H1 (cell line): ENCODE measurements at regions not wholly inside any gene's neighbourhood (a gene's known extent, or its start where the extent isn't known, plus 50 kb on each side); places are given as distances from the start of the nearest gene placed in this dataset.

Experiments
- CTCF ChIA-PET: fragments of 300-600 bp; sonication (Branson Sonifier 250); formaldehyde crosslinking; loops from one replicate; lab custom pipeline; 2021; ENCODE audit not compliant: partially characterized antibody; lab: Charles Lee
- POLR2A ChIA-PET: fragments of 300-600 bp; sonication (Branson Sonifier 250); formaldehyde crosslinking; loops from one replicate; lab custom pipeline; 2021; ENCODE audit warnings: inconsistent platforms; ENCODE audit not compliant: partially characterized antibody; lab: Charles Lee
- DNase-seq, 2 experiments: peaks; one replicate each; pipeline versions ENCODE4 v3.0.0 to v3.0.0-alpha.2; 2010 to 2022; ENCODE audit warnings: low spot score in 2 of 2, low read depth in 1 of 2, mixed read lengths in 1 of 2
- FAIRE-seq: peaks from 2 replicates; lab custom pipeline; 2011; peaks lifted over from hg19 to GRCh38; lab: Jason Lieb, UNC
- H2AFZ ChIP-seq: 2 replicates; pipeline ENCODE4 v1.8.1; 2012; ENCODE audit warnings: low read length, inconsistent platforms
- H2AK5ac ChIP-seq: 2 replicates; pipeline ENCODE4 v1.6.1; 2013; ENCODE audit warnings: low read depth, low read length
- H2BK120ac ChIP-seq: replicated peaks from 2 replicates; pipeline ENCODE3; 2013; ENCODE audit warnings: low read depth, low read length, inconsistent platforms
- H2BK12ac ChIP-seq: 2 replicates; pipeline ENCODE4 v1.6.1; 2013; ENCODE audit warnings: low read depth, low read length
- H2BK15ac ChIP-seq: 2 replicates; pipeline ENCODE4 v1.6.1; 2013; ENCODE audit warnings: low read length
- H2BK20ac ChIP-seq: 2 replicates; pipeline ENCODE4 v1.6.1; 2013; ENCODE audit warnings: low read length
- H2BK5ac ChIP-seq: 2 replicates; pipeline ENCODE4 v1.6.1; 2013; ENCODE audit warnings: low read depth, low read length
- H3K14ac ChIP-seq: 2 replicates; pipeline ENCODE4 v1.6.1; 2013; ENCODE audit warnings: inconsistent platforms; ENCODE audit not compliant: insufficient read length
- H3K18ac ChIP-seq: 2 replicates; pipeline ENCODE4 v1.6.1; 2013; ENCODE audit warnings: low read length; ENCODE audit errors: extremely low read depth
- H3K23ac ChIP-seq: 2 replicates; pipeline ENCODE4 v1.6.1; 2013; ENCODE audit warnings: inconsistent platforms; ENCODE audit not compliant: insufficient read length
- H3K23me2 ChIP-seq: 2 replicates; pipeline ENCODE4 v1.6.1; 2013; ENCODE audit warnings: low read depth, low read length
- H3K27ac ChIP-seq: 2 replicates; pipeline ENCODE4 v1.6.1; 2011; ENCODE audit warnings: low read depth, low read length, inconsistent platforms
- H3K27me3 ChIP-seq, 4 experiments: replicated peaks in 1 of 4; 1 replicate in 1 of 4; 2 replicates in 3 of 4; pipeline versions ENCODE4 v1.6.1 to v1.8.1; 2011 to 2013; ENCODE audit warnings: low read length in 3 of 4, mild to moderate bottlenecking in 3 of 4, inconsistent platforms in 2 of 4, mixed read lengths in 2 of 4, moderate library complexity in 1 of 4; ENCODE audit not compliant: control insufficient read depth in 3 of 4, insufficient read depth in 3 of 4; ENCODE audit errors: extremely low read depth in 1 of 4
- H3K36me3 ChIP-seq, 4 experiments: 2 replicates each; pipeline versions ENCODE4 v1.6.1 to v1.8.1; 2011 to 2013; ENCODE audit warnings: mild to moderate bottlenecking in 4 of 4, low read length in 3 of 4, moderate library complexity in 2 of 4, control low read depth in 1 of 4, inconsistent platforms in 1 of 4; ENCODE audit not compliant: insufficient read depth in 4 of 4, control insufficient read depth in 2 of 4
- H3K4ac ChIP-seq: replicated peaks from 2 replicates; pipeline ENCODE3; 2013; ENCODE audit warnings: low read length, low read depth, mixed read lengths, inconsistent platforms; ENCODE audit not compliant: insufficient read length
- H3K4me1 ChIP-seq, 4 experiments: replicated peaks in 1 of 4; 1 replicate in 1 of 4; 2 replicates in 3 of 4; pipeline versions ENCODE4 v1.6.1 to v1.8.1; 2011 to 2013; ENCODE audit warnings: low read length in 3 of 4, inconsistent platforms in 2 of 4, mixed read lengths in 1 of 4; ENCODE audit not compliant: insufficient read depth in 4 of 4, control insufficient read depth in 3 of 4
- H3K4me2 ChIP-seq, 2 experiments: 2 replicates each; pipeline versions ENCODE4 v1.6.1 to v1.8.1; 2011 to 2013; ENCODE audit warnings: low read depth in 2 of 2, low read length in 2 of 2, control low read depth in 1 of 2, inconsistent platforms in 1 of 2, mild to moderate bottlenecking in 1 of 2; ENCODE audit not compliant: insufficient read depth in 1 of 2
- H3K4me3 ChIP-seq, 4 experiments: fragments of 200-600, 300-600 bp in 1 of 4; sonication (generic), shearing (Covaris generic), sonication (Bioruptor Twin) in 1 of 4; 2 replicates each; pipeline versions ENCODE4 v1.5.1 to v1.8.1; 2011 to 2016; ENCODE audit warnings: low read length in 4 of 4, low read depth in 3 of 4, control low read depth in 2 of 4, inconsistent platforms in 2 of 4, mild to moderate bottlenecking in 2 of 4, mixed read lengths in 1 of 4, moderate library complexity in 1 of 4; ENCODE audit not compliant: insufficient read depth in 2 of 4; ENCODE audit errors: extremely low read depth in 1 of 4
- H3K56ac ChIP-seq: replicated peaks from 2 replicates; pipeline ENCODE3; 2013; ENCODE audit warnings: low read depth, mild to moderate bottlenecking, mixed read lengths, low read length, inconsistent platforms; ENCODE audit not compliant: insufficient read length
- H3K79me1 ChIP-seq: 2 replicates; pipeline ENCODE4 v1.6.1; 2013; ENCODE audit warnings: low read depth, low read length, control low read depth
- H3K79me2 ChIP-seq, 2 experiments: 2 replicates each; pipeline versions ENCODE4 v1.6.1 to v1.8.1; 2012 to 2013; ENCODE audit warnings: low read length in 2 of 2, mild to moderate bottlenecking in 2 of 2, inconsistent platforms in 1 of 2; ENCODE audit not compliant: insufficient read depth in 2 of 2, control insufficient read depth in 1 of 2
- H3K9ac ChIP-seq, 4 experiments: replicated peaks in 1 of 4; 1 replicate in 1 of 4; 2 replicates in 3 of 4; pipeline versions ENCODE4 v1.6.1 to v1.8.1; 2011 to 2013; ENCODE audit warnings: low read depth in 3 of 4, low read length in 3 of 4, control low read depth in 2 of 4, mild to moderate bottlenecking in 2 of 4, moderate library complexity in 2 of 4, inconsistent platforms in 1 of 4; ENCODE audit errors: extremely low read depth in 1 of 4
- H3K9me3 ChIP-seq, 2 experiments: 2 replicates each; pipeline versions ENCODE4 v1.6.1 to v1.8.1; 2012 to 2013; ENCODE audit warnings: mild to moderate bottlenecking in 2 of 2, moderate library complexity in 2 of 2, control low read depth in 1 of 2, inconsistent platforms in 1 of 2, low read depth in 1 of 2, low read length in 1 of 2, mixed read lengths in 1 of 2; ENCODE audit not compliant: insufficient read depth in 2 of 2
- H4K20me1 ChIP-seq, 2 experiments: replicated peaks in 1 of 2; 2 replicates each; pipeline versions ENCODE3 to v1.8.1; 2011 to 2013; ENCODE audit warnings: inconsistent platforms in 2 of 2, low read length in 2 of 2, mild to moderate bottlenecking in 1 of 2; ENCODE audit not compliant: insufficient read depth in 2 of 2, control insufficient read depth in 1 of 2
- H4K5ac ChIP-seq: 2 replicates; pipeline ENCODE4 v1.6.1; 2013; ENCODE audit warnings: low read length, low read depth, mixed read lengths, inconsistent platforms; ENCODE audit not compliant: insufficient read length
- H4K8ac ChIP-seq: 2 replicates; pipeline ENCODE4 v1.8.0; 2013; ENCODE audit warnings: mild to moderate bottlenecking, moderate library complexity, low read length, inconsistent platforms; ENCODE audit not compliant: insufficient read depth; ENCODE audit errors: extremely low read depth
- H4K91ac ChIP-seq: replicated peaks from 2 replicates; pipeline ENCODE3; 2013; ENCODE audit warnings: low read length, mixed read lengths, inconsistent platforms; ENCODE audit not compliant: insufficient read length
- CHD2 ChIP-seq: IDR thresholded peaks from 2 replicates; pipeline ENCODE4 v1.6.1; 2012; ENCODE audit warnings: low read length, improper control_type of control experiment
- CTBP2 ChIP-seq: IDR thresholded peaks from 2 replicates; pipeline ENCODE4 v1.7.0; 2011; ENCODE audit warnings: borderline replicate concordance, mild to moderate bottlenecking, moderate library complexity, mixed read lengths, low read length; ENCODE audit not compliant: insufficient read depth, insufficient read length
- E2F6 ChIP-seq: IDR thresholded peaks from 2 replicates; pipeline ENCODE4 v1.6.1; 2012; ENCODE audit warnings: inconsistent platforms
- KDM5A ChIP-seq: fragments of 200-600 bp; IDR thresholded peaks from 2 replicates; pipeline ENCODE4 v1.7.1; 2012; ENCODE audit warnings: mild to moderate bottlenecking, low read length, inconsistent platforms, mixed read lengths
- MAFK ChIP-seq: IDR thresholded peaks from 2 replicates; pipeline ENCODE4 v1.6.1; 2012; ENCODE audit warnings: low read depth, mild to moderate bottlenecking, improper control_type of control experiment, low read length
- SP1 ChIP-seq: IDR thresholded peaks from 2 replicates; pipeline ENCODE4 v1.6.1; 2011; ENCODE audit warnings: low read depth, low read length
- SP4 ChIP-seq: IDR thresholded peaks from 2 replicates; pipeline ENCODE4 v1.6.1; 2012; ENCODE audit warnings: low read length, inconsistent platforms
- SRF ChIP-seq: IDR thresholded peaks from 2 replicates; pipeline ENCODE4 v1.6.1; 2011; ENCODE audit warnings: mild to moderate bottlenecking, low read depth, low read length, moderate library complexity
- SUZ12 ChIP-seq: fragments of 200-600 bp; sonication (generic); IDR thresholded peaks from 2 replicates; pipeline ENCODE4 v1.6.1; 2012; ENCODE audit warnings: mild to moderate bottlenecking, inconsistent platforms, low read length, moderate library complexity, mixed read lengths
- TAF7 ChIP-seq: optimal IDR thresholded peaks from 2 replicates; pipeline ENCODE3; 2011; ENCODE audit warnings: low read depth, mild to moderate bottlenecking, inconsistent platforms, low read length, moderate library complexity, borderline replicate concordance
- USF2 ChIP-seq: IDR thresholded peaks from 2 replicates; pipeline ENCODE4 v1.6.1; 2011; ENCODE audit warnings: low read length, improper control_type of control experiment
- WGBS, 2 experiments: shearing (Covaris generic) in 1 of 2; methylation state at CpG; one replicate each; pipeline versions ENCODE4 v1.1.6 to v1.1.7; 2013 to 2015; ENCODE audit warnings: low lambda C conversion rate in 2 of 2, mixed read lengths in 2 of 2, inconsistent platforms in 1 of 2, low coverage in 1 of 2, missing lambda C conversion rate in 1 of 2; ENCODE audit not compliant: insufficient replicate concordance in 2 of 2, insufficient coverage in 1 of 2, insufficient read length in 1 of 2; ENCODE audit errors: extremely low coverage in 1 of 2, missing lambda C conversion rate in 1 of 2; 5-methylcytosine and 5-hydroxymethylcytosine counted together

- no peaks in the 10 kb centered on the region for H3K23me2 ChIP-seq
- H3K4me3 ChIP-seq: no peak overlapping the region
- H4K5ac ChIP-seq: no peak overlapping the region
- H3K79me1 ChIP-seq: no peaks in the 10 kb centered on the region
- H2AFZ ChIP-seq: no peak overlapping the region
- no peak overlapping the region for H3K4me2 ChIP-seq
- H3K27me3 ChIP-seq: no peaks in the 10 kb centered on the region
- no peaks in the 10 kb centered on the region for H4K20me1 ChIP-seq
- WGBS, 2 experiments: 95% methylated on average over 3 of the region's 3 CpGs; no CpG with 5 or more reads in 1 of the 2 experiments
- no peak overlapping the region for H3K9ac ChIP-seq
- H3K9me3 ChIP-seq: no peaks in the 10 kb centered on the region
- no peak overlapping the region for H3K4ac ChIP-seq
- H3K27ac ChIP-seq: no peak overlapping the region
- CTCF ChIA-PET: no interaction called here
- no peak for FAIRE-seq
- POLR2A ChIA-PET: no interaction called here
- TF ChIP-seq USF2 (no peak), CTBP2 (no peak), KDM5A (no peak), SP4 (no peak), CHD2 (no peak), MAFK (no peak), SP1 (no peak), SRF (no peak), E2F6 (no peak), TAF7 (no peak), SUZ12 (no peak)
- H3K36me3 ChIP-seq: no peaks in the 10 kb centered on the region
- no peak overlapping the region for H3K14ac ChIP-seq
- no peak overlapping the region for H2BK20ac ChIP-seq
- no peak overlapping the region for H4K8ac ChIP-seq
- no peak overlapping the region for H3K56ac ChIP-seq
- DNase-seq: no peak
- no peak overlapping the region for H2AK5ac ChIP-seq
- H3K79me2 ChIP-seq: no peaks in the 10 kb centered on the region
- no peaks in the 10 kb centered on the region for H3K4me1 ChIP-seq
- no peak overlapping the region for H2BK15ac ChIP-seq
- no peak overlapping the region for H3K23ac ChIP-seq
- H2BK5ac ChIP-seq: no peak overlapping the region
- H2BK12ac ChIP-seq: no peak overlapping the region
- H4K91ac ChIP-seq: no peak overlapping the region
- H2BK120ac ChIP-seq: no peak overlapping the region
- no peak overlapping the region for H3K18ac ChIP-seq
These were observed 97.6 kb downstream of the C4orf33 start for GRCh38 chr4:129193357-129194100.
